ENCODE measurements at regions not wholly inside any gene's neighbourhood (a gene's known extent, or its start where the extent isn't known, plus 50 kb on each side); places are given as distances from the start of the nearest gene placed in this dataset.
"Not testable (repeated sequence)": the region's sequence is repeated elsewhere in the genome, so short reads cannot be mapped to it uniquely, and the experiment has no call there.

DNA sequence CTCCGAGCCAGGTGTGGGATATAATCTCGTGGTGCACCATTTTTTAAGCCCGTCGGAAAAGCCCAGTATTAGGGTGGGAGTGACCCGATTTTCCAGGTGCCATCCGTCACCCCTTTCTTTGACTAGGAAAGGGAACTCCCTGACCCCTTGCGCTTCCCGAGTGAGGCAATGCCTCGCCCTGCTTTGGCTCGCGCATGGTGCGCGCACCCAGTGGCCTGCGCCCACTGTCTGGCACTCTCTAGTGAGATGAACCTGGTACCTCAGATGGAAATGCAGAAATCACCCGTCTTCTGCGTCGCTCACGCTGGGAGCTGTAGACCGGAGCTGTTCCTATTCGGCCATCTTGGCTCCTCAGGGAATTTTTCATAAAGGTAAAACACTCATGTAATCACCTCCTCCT is 63.9 kb downstream of the RWDD3 start:
- not testable (repeated sequence) for DNase-seq; H3K4me1 ChIP-seq; H3K36me3 ChIP-seq; H3K4me3 ChIP-seq (ENCODE audit: low read depth, low read length); H3K9me3 ChIP-seq; H3K27me3 ChIP-seq

DNA sequence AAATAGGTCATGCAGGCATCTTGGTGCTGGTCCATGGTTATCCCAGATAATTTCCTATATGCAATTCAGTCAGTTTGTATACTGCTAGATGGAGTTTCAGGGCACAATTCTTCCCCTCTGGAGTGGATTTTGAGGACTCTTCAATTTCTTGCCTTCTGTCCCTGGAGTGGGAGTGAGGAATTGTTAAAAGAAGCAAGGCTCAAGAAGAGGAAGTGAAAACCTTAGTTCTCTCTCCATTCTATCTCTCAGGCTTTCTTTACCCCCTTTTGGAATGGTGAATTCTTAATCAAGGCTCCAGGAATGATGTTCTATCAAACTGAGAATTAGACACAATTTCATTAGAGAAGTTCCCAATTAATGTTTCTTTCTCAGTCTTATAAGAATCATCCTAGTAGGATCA is 67.1 kb downstream of the RWDD3 start:
- H3K27me3 ChIP-seq = no peaks in the 10 kb centered on the region
- H3K9me3 ChIP-seq = no peaks in the 10 kb centered on the region
- H3K4me3 ChIP-seq (ENCODE audit: low read depth, low read length) = no peak overlapping the region
- DNase-seq = no peak
- H3K36me3 ChIP-seq = no peaks in the 10 kb centered on the region
- H3K4me1 ChIP-seq = no peaks in the 10 kb centered on the region
- TF ChIP-seq, protein P1, sequence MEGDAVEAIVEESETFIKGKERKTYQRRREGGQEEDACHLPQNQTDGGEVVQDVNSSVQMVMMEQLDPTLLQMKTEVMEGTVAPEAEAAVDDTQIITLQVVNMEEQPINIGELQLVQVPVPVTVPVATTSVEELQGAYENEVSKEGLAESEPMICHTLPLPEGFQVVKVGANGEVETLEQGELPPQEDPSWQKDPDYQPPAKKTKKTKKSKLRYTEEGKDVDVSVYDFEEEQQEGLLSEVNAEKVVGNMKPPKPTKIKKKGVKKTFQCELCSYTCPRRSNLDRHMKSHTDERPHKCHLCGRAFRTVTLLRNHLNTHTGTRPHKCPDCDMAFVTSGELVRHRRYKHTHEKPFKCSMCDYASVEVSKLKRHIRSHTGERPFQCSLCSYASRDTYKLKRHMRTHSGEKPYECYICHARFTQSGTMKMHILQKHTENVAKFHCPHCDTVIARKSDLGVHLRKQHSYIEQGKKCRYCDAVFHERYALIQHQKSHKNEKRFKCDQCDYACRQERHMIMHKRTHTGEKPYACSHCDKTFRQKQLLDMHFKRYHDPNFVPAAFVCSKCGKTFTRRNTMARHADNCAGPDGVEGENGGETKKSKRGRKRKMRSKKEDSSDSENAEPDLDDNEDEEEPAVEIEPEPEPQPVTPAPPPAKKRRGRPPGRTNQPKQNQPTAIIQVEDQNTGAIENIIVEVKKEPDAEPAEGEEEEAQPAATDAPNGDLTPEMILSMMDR (IDR thresholded peaks at IDR 0.05; ENCODE audit: low read depth, low read length) = no peak

DNA sequence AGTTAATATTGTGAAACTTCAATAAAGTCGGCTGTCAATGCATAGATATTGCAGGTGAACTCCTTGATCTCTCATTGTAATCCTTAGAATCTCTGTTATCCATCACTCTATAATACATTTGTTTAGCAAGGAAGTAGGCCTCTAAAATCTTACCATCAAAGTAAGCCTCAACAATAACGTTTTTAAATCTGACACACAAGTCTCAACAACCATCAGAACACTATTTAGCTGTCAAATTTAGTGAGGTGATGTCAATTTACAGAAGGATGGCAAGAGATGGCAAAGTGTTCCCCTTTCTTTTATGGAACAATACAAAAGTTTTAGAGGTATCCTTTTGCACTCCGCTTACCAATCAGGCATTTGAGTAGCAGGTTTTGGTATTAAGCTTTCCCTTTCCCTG is 67.6 kb downstream of the RWDD3 start:
- no peak for DNase-seq
- H3K4me1 ChIP-seq = no peaks in the 10 kb centered on the region
- no peaks in the 10 kb centered on the region for H3K36me3 ChIP-seq
- no peaks in the 10 kb centered on the region for H3K9me3 ChIP-seq
- TF ChIP-seq, protein P1 (IDR thresholded peaks at IDR 0.05; ENCODE audit: low read depth, low read length) = no peak
- H3K27me3 ChIP-seq = no peaks in the 10 kb centered on the region
- no peak overlapping the region for H3K4me3 ChIP-seq (ENCODE audit: low read depth, low read length)

DNA sequence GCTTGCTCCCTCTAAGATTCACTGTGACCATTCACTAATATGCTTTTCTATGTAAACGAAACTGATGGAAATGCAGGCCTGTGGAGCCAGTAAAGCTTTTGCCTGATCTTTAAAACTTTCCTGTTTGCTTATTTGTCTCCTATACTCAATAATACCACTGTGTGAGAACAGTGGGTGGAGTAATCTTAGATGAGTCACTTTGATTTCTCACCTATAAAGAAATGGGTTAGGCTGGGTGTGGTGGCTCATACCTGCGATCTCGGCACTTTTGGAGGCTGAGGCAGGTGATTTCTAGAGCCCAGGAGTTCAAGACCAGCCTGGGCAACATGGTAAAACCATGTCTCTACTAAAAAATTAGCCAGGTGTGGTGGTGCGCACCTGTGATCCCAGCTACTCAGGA is 70.8 kb downstream of the RWDD3 start:
- TF ChIP-seq, protein P1 (IDR thresholded peaks at IDR 0.05; ENCODE audit: low read depth, low read length) = no peak
- no peak for DNase-seq
- H3K9me3 ChIP-seq = no peaks in the 10 kb centered on the region
- H3K27me3 ChIP-seq = no peaks in the 10 kb centered on the region
- no peak overlapping the region for H3K4me3 ChIP-seq (ENCODE audit: low read depth, low read length)
- peaks cover 14% of the 10 kb centered on the region for H3K4me1 ChIP-seq
- H3K36me3 ChIP-seq = no peaks in the 10 kb centered on the region

DNA sequence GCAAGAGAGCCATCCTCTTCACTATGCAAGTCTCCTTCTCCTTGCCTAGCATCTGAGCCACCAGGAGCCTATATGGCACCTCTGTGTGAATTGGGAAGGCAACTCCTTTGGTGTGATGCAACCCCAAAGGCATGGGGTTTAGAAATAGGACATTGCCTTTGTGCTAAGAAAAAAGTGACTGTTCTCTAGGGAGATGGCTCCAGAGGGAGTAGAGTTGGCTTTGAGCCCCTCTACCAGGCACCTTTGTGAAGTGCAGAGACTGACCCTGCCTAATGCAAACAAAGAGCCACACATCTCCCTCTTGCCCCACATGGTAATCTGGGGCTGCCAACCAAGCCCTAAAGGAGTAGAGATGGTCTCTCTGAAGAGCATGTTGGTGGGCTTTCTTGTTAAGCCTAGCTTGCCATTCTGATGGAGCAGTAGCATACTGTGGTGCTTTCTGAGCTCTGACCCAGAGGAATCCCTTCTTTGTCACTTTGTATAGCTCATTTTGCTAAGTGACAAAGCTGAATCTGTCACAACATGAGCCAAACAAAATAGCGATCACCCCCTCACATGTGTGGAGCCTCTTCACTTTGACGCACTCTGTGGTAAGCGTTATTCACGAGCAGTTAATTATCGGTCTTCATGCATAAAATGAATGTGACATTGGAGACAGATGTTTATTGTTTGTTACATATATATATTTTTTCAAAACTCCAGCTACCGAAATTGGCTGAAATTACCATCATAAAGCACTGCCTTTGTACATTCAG is 74.4 kb downstream of the RWDD3 start:
- TF ChIP-seq, protein P1 (IDR thresholded peaks at IDR 0.05; ENCODE audit: low read depth, low read length) = peak; percentile 6; the same call in 1 of the 2 replicates
- H3K36me3 ChIP-seq = no peaks in the 10 kb centered on the region
- no peaks in the 10 kb centered on the region for H3K27me3 ChIP-seq
- peak; percentile 8 for DNase-seq
- peaks cover 20% of the 10 kb centered on the region for H3K4me1 ChIP-seq
- H3K4me3 ChIP-seq (ENCODE audit: low read depth, low read length) = no peak overlapping the region
- H3K9me3 ChIP-seq = no peaks in the 10 kb centered on the region

DNA sequence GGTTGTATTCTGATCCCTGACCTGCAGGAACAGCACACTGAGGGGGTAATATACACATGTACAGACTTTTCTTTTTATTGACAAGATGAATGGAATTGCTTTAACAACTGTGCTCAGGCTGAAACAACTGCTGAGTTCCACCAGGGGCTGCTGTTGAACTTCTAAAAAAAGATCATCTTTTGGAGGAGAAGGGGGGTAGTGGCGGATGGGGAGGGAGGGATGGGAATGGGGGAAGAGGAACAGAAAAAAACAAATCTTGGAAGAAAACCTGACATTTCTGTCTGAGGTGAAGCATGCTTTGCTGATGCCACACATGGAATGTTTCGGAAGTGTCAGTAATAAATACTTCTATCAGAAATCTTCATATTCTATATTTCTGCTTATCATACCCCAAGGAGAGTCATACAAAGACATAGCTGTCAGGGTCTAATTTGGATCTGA is 75.0 kb downstream of the RWDD3 start:
- H3K4me1 ChIP-seq = peaks cover 20% of the 10 kb centered on the region
- H3K27me3 ChIP-seq = no peaks in the 10 kb centered on the region
- no peaks in the 10 kb centered on the region for H3K9me3 ChIP-seq
- peak; percentile 52 for DNase-seq
- no peak overlapping the region for H3K4me3 ChIP-seq (ENCODE audit: low read depth, low read length)
- no peaks in the 10 kb centered on the region for H3K36me3 ChIP-seq
- TF ChIP-seq, protein P1 (IDR thresholded peaks at IDR 0.05; ENCODE audit: low read depth, low read length) = peak; percentile 73
